Stimulated activated CD4-positive, alpha-beta T cell treated with anti-CD3 and anti-CD28 coated beads, Interleukin-1b, Interleukin-23, amount 100 ng/mL, for 1 hour (primary cell): ENCODE measurements at regions not wholly inside any gene's neighbourhood (a gene's known extent, or its start where the extent isn't known, plus 50 kb on each side); places are given as distances from the start of the nearest gene placed in this dataset.
"Not testable (repeated sequence)": the region's sequence is repeated elsewhere in the genome, so short reads cannot be mapped to it uniquely, and the experiment has no call there.

ENCODE experiments used
- DNase-seq, 2 donors: peaks; one replicate each; pipeline ENCODE4 v3.0.0-alpha.2; 2020; ENCODE audit warnings: low read depth in 2 of 2

GRCh38 chr13:90329641-90330040 is 1017.8 kb upstream of the MIR17HG start:
- no peak for DNase-seq

- DNase-seq: no peak
Observed at GRCh38 chr13:90331974-90332373, 1015.5 kb upstream of the MIR17HG start.

GRCh38 chr13:90336507-90336906 is 1011.0 kb upstream of the MIR17HG start:
- DNase-seq: no peak

GRCh38 chr13:90341348-90341747 is 1006.1 kb upstream of the MIR17HG start:
- DNase-seq: not testable (repeated sequence)

- not testable (repeated sequence) for DNase-seq
Observed at GRCh38 chr13:90348477-90349136, 998.9 kb upstream of the MIR17HG start.

GRCh38 chr13:90352763-90353162 is 994.7 kb upstream of the MIR17HG start:
- DNase-seq: no peak

- no peak for DNase-seq
Observed at GRCh38 chr13:90355162-90355751, 992.2 kb upstream of the MIR17HG start.

GRCh38 chr13:90360785-90361184 is 986.7 kb upstream of the MIR17HG start:
- no peak for DNase-seq

GRCh38 chr13:90362707-90363106 is 984.8 kb upstream of the MIR17HG start:
- no peak for DNase-seq

GRCh38 chr13:90365130-90365529 is 982.4 kb upstream of the MIR17HG start:
- DNase-seq: no peak

GRCh38 chr13:90374168-90374567 is 973.3 kb upstream of the MIR17HG start:
- DNase-seq: no peak

- DNase-seq: no peak
Observed at GRCh38 chr13:90375851-90376250, 971.6 kb upstream of the MIR17HG start.

- no peak for DNase-seq
Observed at GRCh38 chr13:90382425-90382824, 965.1 kb upstream of the MIR17HG start.

- no peak for DNase-seq
Observed at GRCh38 chr13:90385781-90386489, 961.6 kb upstream of the MIR17HG start.

GRCh38 chr13:90388887-90389452 is 958.5 kb upstream of the MIR17HG start:
- DNase-seq: no peak

GRCh38 chr13:90389537-90389936 is 958.0 kb upstream of the MIR17HG start:
- no peak for DNase-seq

GRCh38 chr13:90393408-90393807 is 954.1 kb upstream of the MIR17HG start:
- DNase-seq: no peak

- DNase-seq: no peak
Observed at GRCh38 chr13:90395348-90395747, 952.1 kb upstream of the MIR17HG start.

- DNase-seq: no peak
Observed at GRCh38 chr13:90395846-90396245, 951.6 kb upstream of the MIR17HG start.

GRCh38 chr13:90396266-90396665 is 951.2 kb upstream of the MIR17HG start:
- no peak for DNase-seq

GRCh38 chr13:90397503-90397902 is 950.0 kb upstream of the MIR17HG start:
- no peak for DNase-seq

- DNase-seq: no peak
Observed at GRCh38 chr13:90400372-90400771, 947.1 kb upstream of the MIR17HG start.

- DNase-seq: no peak
Observed at GRCh38 chr13:90401150-90401549, 946.3 kb upstream of the MIR17HG start.
